ENCODE measurements at regions not wholly inside any gene's neighbourhood (a gene's known extent, or its start where the extent isn't known, plus 50 kb on each side); places are given as distances from the start of the nearest gene placed in this dataset.
"Not testable (repeated sequence)": the region's sequence is repeated elsewhere in the genome, so short reads cannot be mapped to it uniquely, and the experiment has no call there.

DNA sequence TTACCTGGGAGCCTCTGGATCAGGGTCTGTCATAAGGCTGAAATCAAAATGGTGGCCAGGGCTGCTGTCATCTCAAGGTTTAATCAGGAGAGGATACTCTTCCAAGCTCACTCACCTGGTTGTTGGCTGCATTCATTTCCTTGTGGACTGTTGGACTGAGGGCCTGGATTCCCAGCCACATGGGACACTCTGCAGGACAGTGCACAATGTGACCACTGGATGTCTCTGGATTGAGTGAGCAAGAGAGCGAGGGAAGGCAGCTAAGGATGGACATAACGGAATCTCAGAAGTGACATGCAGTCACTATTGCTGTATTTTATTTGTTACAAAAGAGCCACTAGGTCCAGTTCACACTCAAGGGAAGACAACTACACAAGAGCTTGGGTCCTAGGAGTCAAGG lies 229.1 kb downstream of the S1PR1 start:
- no peak for DNase-seq (ENCODE audit: low read depth in 2 of 2, low spot score in 1 of 2)

DNA sequence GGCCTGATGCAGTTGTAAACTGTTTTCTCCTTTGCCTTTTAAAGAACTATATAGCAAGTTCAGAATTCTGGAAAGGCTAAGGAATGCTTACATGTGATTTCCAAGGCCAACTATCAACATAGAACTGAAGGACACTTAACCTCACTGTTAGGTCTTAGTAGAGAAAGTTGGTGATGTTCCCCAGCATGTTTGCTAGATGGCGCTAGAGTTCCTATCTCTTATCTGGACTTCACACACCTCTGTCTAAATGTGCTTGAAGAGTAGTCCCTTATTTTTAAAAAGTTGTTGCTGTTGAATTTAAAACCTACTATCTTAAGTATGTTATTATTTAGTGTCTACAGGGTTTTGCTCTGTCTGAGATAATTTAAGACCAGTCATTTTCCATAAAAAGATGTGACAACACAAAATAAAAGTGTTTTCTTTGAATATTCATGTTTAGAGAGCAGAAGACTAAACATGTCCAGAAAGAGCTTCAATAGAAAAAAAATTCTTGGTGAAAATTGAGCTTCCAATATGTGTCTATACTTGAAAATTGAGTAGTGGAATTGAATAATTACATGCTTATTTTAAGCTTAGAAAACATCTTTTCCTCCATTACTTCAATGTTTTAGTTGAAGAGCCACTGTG lies 237.3 kb downstream of the S1PR1 start:
- DNase-seq (ENCODE audit: low read depth in 2 of 2, low spot score in 1 of 2): no peak

DNA sequence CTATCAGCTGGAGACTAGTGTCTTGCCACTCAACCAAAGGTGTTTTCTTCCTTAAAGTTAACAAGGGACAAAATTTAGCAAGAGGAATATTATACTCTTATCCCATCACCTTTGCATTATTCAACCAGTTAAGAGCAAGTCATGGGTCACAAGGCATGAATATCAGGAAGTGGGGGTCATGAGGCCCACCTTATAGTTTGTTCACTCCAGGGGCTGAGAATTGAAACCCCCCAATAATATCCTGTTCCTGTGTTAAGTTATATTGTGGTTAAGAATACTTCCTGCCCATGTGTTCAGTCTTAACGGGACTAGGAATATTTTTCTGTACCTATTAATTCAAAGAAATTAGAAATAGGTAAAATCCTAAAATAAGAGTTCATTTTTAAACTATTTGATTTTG lies 239.7 kb downstream of the S1PR1 start:
- no peak for DNase-seq (ENCODE audit: low read depth in 2 of 2, low spot score in 1 of 2)

DNA sequence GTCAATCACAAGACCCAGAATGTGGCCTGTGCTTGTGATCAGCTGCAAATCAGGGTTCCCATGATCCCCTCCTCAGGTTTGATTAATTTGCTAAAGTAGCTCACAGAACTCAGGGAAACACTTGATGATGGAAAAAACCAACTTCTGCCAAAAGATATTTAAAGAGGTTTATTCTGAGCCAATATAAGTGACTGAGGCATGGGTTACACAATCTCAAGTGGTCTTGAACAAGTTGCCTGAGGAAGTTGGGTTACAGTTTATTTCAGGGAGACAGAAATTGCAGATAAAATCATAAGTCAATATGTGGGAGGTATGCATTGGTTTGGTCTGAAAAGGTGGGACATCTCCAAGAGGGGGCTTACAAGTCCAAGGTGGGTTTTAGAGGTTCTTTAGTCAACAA lies 243.1 kb downstream of the S1PR1 start:
- DNase-seq (ENCODE audit: low read depth in 2 of 2, low spot score in 1 of 2): no peak

DNA sequence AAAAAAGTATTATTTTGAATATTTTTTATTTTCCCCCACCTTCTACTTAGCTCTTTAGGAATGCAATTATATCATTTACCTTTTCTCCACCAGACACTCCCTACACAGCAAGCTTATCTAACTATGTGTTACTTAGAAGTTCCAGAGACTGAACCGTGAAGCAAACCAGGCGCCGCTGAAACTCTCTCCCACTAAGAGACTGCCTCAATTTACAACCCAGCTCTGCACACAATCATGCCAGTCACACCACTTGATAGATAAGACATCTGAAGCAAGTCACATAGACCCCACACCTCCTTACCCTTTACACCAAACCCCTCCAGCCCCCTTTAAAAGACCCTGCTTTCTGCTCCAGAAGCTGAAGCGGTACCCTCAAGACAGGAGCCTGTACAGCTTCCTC lies 245.5 kb downstream of the S1PR1 start:
- DNase-seq (ENCODE audit: low read depth in 2 of 2, low spot score in 1 of 2): no peak

DNA sequence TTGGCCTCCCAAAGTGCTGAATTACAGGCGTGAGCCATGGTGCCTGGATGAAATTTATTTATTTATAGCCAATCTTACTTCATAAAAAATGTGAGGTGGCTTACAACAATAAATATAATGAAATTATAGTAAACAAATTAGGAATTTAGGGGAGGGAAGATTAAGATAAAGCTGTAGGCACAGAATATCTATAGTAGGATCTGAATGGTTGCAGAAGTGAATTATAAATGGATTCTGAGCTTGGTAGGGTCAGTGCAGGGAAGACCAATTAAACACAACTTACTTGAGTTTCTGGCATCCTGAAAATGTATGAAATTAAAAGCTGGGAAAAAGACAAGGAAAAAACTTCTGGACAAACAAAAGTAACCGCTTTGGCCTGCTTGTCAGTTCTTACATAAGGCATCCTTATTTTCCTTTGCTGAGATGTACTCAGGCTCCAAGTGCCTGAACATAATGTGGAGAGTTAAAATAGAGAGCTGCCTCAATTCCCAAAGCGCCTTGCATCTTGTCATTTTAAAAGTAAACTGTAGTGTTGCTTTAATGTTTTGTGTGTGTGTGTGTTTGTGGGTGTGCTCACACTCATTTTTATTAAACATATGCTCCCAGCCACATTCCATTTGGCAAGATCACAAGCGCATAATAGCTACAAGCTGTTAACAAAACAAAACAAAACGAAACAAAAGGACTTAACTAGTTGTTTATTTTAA lies 247.3 kb downstream of the S1PR1 start:
- DNase-seq (ENCODE audit: low read depth in 2 of 2, low spot score in 1 of 2): no peak

DNA sequence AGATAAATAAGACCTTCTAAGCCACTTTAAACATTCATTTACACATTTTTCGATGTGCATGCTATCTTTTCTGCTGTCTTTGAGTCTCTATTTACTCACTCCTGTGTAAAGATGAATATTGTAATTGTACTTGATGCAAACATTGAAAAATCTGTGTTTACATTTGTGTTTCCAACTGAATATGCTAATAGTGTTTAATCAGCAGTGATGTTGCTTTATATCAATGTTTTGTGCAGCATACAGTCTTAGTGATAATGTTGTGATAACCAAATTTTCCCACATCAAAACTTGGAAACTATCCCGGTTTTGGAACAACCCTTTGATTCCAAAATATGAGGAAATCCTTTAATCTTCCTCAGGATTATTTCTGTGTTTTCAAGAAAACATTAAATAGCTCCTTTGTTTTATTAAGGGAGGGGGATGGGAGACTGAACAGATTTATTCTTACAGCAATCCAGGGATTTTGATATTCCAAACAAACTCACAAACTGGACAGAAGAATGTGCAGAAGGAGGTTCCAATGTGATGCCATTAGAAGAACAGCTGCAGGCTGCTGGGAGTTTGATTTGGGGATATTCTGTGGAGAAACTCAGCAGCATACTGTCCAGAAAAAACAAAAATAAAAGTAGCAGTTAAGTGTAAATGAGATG lies 248.0 kb downstream of the S1PR1 start:
- no peak for DNase-seq (ENCODE audit: low read depth in 2 of 2, low spot score in 1 of 2)

DNA sequence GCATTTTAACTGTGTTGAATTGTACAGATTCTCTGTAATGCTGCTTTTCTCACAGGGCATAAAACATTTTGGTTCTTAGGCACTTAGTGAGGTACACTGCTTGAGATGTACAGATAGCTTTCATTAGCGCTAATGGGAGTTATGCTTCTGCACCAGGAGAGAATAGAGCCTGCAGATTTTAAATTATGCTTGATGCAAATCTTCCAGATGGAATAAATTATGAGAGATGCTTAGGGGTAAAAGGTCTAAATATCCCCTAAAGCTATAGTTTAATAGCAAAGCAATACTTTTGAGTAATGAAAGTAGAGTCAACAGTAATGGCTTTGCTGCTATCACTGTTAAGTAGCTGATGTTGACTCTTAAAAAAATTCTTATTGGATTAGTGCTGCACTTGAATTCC lies 248.9 kb downstream of the S1PR1 start:
- no peak for DNase-seq (ENCODE audit: low read depth in 2 of 2, low spot score in 1 of 2)

DNA sequence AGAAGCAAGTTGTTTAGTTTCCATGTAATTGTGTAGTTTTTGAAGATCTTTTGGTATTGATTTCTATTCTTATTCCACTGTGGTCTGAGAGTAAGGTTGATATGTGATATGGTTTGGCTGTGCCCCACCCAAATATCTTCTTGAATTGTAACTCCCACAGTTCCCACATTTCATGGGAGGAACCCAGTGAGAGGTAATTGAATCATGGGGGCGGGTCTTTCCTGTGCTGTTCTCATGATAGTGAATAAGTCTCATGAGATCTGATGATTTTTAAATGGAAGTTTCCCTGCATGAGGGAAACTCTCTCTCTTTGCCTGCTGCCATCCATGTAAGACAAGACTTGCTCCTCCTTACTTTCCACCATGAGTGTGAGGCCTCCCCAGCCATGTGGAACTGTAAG lies 255.3 kb downstream of the S1PR1 start:
- DNase-seq (ENCODE audit: low read depth in 2 of 2, low spot score in 1 of 2): not testable (repeated sequence)

DNA sequence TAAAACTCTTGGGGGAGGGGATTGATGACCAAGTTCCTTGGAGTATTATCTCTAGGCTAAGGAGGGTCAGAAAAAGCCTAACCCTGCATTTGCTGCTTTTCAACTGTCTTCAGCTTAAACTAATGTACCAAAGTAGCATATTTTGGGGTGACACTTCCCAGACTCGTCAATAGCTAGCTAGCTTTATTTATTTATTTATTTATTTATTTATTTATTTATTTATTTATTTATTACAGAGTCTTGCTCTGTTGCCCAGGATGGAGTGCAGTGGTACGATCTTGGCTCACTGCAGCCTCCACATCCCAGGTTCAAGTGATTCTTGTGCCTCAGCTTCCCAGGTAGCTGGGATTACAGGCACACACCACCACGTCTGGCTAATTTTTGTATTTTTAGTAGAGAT lies 257.1 kb downstream of the S1PR1 start:
- DNase-seq (ENCODE audit: low read depth in 2 of 2, low spot score in 1 of 2): not testable (repeated sequence)

DNA sequence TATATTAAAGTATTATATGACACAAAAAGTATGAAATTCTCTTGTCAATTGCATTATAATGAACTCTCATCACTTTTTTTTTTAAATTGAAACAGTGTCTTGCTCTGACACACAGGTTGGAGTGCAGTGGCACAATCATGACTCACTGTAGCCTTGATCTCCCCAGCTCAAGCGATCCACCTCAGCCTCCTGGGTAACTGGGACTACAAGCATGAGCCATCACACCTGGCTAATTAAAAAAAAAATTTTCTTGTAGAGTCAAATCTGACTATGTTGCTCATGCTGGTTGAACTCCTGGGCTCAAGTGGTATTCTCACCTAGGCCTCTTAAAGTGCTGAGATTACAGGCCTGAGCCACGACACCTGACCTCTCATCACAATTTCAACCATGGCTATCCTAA lies 259.3 kb downstream of the S1PR1 start:
- no peak for DNase-seq (ENCODE audit: low read depth in 2 of 2, low spot score in 1 of 2)

DNA sequence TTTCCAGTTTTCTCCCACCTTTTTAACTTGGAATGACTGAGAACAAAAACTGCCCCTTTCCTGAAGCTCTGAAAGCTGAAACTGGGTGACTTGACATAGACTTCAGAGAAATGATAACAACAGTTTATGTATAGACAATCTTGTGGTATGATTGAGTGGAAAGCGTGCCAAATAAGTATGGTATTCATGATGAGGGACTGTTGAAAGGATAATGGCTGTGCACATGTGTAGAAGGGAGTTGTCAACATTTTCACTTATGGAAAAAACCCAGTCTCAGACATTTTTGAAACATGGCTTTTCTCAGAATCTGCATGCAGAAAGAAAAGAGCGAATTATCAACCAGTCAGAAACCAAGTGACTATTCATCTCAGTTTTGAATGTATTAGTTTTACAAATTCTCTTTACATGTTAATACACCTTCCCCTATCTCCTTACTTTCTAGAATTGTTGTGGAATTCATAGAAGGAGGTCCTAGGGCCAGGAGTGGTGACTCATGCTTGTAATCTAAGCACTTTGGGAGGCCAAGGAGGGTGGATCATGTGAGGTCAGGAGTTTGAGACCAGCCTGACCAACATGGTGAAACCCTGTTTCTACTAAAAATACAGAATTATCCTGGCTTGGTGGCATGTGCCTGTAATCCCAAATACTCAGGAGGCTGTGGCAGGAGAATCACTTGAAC lies 261.2 kb downstream of the S1PR1 start:
- no peak for DNase-seq (ENCODE audit: low read depth in 2 of 2, low spot score in 1 of 2)

DNA sequence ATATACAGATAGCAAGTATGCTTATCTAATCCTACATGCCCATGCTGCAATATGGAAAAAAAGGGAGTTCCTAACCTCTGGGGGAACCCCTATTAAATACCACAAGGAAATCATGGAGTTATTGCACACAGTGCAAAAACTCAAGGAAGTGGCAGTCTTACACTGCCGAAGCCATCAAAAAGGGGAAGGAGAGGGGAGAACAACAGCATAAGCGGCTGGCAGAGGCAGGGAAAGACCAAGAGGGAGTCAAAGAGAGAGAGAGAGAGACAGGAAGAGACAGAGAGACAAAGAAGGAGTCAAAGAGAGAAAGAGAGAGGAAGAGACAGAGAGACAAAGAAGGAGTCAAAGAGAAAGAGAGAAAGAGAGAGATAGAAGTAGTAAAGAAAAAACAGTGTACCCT lies 267.3 kb downstream of the S1PR1 start:
- DNase-seq (ENCODE audit: low read depth in 2 of 2, low spot score in 1 of 2): not testable (repeated sequence)

DNA sequence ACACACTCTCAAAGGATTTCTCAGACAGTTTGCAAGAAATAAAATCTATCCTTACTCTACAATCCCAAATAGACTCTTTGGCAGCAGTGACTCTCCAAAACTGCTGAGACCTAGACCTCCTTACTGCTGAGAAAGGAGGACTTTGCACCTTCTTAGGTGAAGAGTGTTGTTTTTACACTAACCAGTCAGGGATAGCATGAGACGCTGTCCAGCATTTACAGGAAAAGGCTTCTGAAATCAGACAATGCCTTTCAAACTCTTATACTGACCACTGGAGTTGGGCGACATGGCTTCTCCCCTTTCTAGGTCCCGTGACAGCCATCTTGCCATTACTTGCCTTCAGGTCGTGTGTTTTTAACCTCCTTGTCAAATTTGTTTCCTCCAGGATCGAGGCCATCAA lies 268.4 kb downstream of the S1PR1 start:
- not testable (repeated sequence) for DNase-seq (ENCODE audit: low read depth in 2 of 2, low spot score in 1 of 2)

DNA sequence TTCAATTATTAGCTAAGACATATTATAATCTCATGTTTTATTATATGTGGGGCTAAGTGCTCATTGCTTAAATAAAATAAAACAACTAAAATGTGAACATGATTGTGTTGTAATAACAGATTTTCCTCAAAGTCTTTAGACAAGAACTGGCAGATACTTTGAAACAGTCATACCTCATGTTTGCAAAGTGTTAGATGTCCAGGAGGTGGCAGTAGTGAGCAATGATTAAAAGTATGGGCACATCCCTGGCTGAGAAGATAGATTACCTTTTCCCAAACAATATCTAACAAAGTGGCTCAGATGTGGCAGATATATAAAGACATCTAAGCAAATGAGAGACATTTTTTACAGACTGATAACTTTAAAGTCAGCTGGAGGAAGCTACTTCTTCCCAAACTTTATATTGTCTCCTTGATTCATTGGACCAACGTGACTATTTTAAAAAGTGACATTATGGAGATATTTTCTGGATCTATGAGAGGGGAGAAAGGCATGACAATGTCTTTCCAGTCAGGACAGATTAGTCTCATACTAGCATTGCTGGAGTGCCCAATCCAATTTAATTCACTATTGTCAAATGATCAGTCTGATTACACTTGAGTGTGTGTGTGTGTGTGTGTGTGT lies 269.8 kb downstream of the S1PR1 start:
- no peak for DNase-seq (ENCODE audit: low read depth in 2 of 2, low spot score in 1 of 2)

DNA sequence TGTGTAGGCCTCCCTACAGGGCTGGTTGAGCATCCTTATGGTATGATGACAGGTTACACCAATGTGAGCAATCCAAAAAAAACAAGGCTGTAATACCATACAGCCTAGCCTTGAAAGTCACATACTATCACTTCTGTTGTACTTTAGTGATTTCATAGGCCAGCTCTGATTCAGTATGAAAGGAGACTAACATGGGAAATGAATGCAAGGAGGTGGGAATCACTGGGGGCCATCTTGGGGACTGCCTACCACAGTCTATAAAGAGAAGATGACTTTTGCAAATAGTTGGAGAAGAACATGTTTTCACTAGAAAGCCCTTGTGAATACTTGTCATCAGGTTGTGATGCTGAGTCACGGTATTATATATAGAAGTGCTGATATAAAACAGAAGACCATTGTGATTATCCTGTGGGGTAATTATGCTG lies 270.7 kb downstream of the S1PR1 start:
- DNase-seq (ENCODE audit: low read depth in 2 of 2, low spot score in 1 of 2): no peak

DNA sequence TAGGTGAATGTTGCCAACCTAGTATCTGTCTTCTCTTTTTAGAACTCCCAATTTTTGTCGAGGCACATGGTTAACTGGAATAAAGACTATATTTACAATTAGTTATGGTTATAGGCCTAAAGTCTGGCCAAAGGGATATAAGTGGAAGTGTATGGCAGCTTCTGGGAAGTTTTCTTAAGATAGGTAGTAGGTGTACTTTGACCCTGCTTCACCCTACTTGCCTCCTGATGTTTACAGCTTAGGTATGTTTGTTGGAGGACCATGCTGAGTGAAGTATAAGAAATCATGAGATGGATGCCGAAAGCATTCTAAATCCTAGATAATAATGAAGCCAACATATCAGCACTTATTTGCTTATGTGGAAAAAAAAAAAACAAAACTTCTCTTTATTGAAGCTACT lies 272.1 kb downstream of the S1PR1 start:
- no peak for DNase-seq (ENCODE audit: low read depth in 2 of 2, low spot score in 1 of 2)

DNA sequence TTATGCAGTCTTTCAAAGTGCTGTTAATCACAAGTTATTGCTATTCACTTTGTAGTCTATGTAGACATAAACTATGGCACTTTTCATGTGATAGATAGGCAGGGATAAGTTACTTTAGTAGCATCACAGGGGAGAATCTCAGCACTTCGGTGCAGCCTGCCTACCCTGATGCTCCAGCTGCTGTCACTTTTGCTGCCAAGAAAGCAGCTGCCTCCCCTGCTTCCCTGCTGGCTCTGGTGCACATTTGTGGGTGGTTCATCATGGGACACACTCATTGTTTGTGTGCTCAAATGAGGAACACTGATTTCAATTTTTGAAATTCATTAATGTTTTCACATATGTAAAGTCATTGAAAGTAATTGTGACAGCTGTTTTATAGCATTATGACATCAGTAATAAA lies 272.6 kb downstream of the S1PR1 start:
- DNase-seq (ENCODE audit: low read depth in 2 of 2, low spot score in 1 of 2): no peak

DNA sequence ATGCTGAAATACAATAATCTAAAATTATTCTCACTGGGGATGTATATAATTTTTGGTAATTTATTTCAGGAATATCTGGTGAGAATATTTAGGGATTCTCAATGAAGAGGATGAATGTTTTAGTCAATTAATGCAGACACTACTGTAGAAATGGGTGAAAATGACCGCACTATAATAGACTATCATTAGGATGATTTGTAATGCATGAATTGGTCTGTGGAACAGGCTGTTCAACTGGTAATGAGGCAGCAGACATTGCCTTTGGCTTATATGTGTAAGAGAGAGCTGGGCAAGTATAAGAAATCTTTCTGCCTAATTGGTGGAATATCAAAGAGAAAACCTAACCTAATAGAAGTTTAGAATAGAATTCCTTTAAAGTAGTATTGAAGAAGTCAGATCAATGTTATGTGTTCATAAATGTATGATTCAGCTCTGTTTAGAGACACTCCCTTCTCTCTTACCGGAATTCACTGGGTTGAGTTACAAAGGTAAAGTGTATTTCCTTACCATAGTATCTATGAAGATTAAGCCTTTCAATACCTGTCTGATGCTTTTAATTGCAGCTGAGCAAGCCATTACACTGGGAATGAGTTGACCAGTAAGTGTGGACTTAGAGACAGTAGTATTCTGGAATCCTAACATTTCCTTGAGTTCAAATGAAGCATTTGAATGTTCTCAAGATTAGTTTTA lies 274.5 kb downstream of the S1PR1 start:
- no peak for DNase-seq (ENCODE audit: low read depth in 2 of 2, low spot score in 1 of 2)

DNA sequence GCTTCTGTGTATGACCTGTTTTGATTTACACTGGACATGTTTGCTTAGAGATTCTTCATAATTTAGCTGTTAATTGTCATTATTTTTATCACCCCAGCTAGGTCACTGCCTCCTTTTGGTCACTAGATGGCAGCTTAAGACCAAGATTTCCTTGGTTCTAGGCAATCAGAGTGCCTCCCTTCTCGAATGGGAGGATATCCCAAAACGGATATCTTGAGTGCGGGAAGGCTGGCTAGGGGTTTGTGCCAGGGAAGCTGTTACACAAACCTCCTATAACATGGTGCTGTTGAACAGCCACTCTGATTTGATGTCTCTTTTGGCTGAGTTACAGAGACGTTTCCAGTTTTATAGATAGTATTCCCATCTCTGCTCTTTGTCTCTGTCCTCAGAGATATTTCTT lies 283.5 kb downstream of the S1PR1 start:
- no peak for DNase-seq (ENCODE audit: low read depth in 2 of 2, low spot score in 1 of 2)

DNA sequence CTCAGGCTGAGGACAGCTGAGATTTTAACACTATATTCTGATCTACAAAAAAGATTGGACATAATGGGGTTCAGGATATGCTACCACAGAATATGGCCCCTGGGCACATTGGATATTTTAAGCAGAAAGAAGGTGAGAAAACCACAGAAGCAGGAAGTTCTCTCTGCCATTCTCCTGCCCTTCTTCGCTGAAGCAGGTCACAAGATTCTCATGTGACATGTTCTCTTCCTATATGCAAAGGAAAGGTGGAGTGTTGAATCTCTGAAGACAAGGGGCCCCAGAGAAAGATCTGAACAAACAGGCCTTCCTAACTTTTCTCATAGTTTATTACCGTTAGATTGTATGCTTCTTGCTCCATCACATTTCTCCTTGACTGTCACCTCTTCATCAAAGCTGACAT lies 285.7 kb downstream of the S1PR1 start:
- DNase-seq (ENCODE audit: low read depth in 2 of 2, low spot score in 1 of 2): no peak

All from stimulated activated CD8-positive, alpha-beta memory T cell treated with anti-CD3 and anti-CD28 coated beads, Interleukin-4, amount 100 ng/mL, for 4 hours (primary cell).